ENCODE measurements at regions not wholly inside any gene's neighbourhood (a gene's known extent, or its start where the extent isn't known, plus 50 kb on each side); places are given as distances from the start of the nearest gene placed in this dataset.
"Not testable (repeated sequence)": the region's sequence is repeated elsewhere in the genome, so short reads cannot be mapped to it uniquely, and the experiment has no call there.

DNA sequence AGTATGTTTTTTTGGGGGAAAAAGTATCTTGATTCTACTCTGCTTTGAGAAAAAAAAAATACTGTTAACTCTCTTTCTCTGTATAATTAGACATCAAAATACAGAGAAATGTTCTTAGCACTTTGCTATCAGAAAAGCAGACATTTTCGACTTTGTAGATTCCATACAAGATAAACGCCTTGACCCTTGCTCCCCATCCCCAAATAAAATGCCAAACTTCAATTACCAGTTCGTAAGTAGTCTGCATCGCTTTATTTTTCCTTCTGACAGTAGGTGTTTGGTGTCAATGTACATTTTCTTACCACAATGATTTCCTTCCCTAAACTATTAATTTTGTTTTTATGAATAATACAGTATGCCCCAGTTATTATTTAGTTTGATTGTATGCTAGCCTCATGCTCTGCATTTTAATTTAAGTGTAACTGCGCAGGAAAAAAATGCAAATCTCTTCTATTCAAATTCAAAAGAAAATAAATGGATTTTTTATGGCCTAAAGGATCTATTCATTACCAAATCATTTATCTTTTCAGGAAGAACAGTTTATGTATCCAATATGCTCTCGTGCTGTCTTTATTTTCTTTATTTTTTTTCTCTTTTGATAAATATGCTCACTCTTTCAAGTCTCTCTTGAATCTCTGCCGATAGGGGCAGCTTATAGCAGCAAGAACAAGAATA lies 84.8 kb upstream of the ZNF217 start:
- intact Hi-C loops (cut with micrococcal nuclease) = loop anchor here (2.0 kb wide), 1 partner anchor 18 kb away; no protein-coding TSS in a partner anchor

DNA sequence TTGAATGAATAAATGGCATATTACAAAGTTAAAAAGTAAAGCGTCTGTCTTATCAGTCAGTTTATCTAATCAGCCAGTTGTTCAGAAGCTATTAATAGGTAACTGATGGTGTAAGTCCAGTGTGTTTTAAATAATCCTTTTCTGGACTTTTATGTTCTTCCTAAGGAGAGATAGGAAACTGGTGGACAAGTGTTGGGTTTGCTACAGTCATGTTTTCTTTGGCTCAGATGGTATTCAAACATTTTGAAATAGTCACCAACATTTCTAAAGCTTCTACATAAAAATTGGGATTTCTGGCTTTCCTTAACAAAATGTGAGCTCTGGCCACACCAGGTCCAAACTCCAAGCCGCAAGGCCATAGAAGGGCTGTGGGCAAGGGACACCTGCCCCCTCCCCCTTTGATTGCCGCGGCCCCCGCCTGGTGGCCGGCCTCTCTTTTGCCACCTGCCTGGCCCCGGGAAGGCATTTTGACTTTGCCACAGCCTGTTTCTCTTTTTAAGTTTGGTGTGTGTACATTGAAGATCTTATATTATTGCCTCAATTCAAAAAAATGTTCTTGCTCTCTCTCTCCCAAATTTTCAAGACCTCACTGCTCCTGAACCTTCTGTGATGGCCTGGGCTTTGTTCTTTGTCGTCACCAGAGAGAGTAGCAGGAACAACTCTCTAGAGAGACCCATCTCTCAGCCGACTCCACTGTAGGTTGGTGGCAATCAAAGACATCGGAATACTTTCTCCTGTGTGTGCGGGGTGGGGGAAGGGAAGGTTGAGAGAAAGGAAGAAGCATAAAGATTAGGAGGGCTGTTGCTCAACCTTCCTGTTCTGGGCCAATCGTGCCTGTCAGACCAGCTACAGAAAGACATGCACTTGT lies 84.0 kb upstream of the ZNF217 start:
- intact Hi-C loops (cut with micrococcal nuclease) = loop anchor here (2.0 kb wide), 1 partner anchor 17 kb away; no protein-coding TSS in a partner anchor

DNA sequence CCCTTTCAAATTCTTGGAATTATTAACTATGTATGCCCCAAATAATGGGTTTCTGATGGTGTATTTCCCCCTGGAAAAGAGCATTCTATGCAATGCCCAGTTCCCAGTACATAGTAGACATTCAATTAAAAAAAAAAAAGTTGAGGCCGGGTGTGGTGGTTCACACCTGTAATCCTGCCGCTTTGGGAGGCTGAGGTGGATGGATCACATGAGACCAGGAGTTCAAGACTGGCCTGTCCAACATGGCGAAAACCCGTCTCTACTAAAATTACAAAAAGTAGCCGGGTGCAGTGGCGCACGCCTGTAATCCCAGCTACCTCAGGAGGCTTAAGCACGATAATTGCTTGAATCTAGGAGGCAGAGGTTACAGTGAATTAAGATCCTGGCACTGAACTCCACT lies 83.3 kb upstream of the ZNF217 start:
- intact Hi-C loops (cut with micrococcal nuclease) = no loop called here

DNA sequence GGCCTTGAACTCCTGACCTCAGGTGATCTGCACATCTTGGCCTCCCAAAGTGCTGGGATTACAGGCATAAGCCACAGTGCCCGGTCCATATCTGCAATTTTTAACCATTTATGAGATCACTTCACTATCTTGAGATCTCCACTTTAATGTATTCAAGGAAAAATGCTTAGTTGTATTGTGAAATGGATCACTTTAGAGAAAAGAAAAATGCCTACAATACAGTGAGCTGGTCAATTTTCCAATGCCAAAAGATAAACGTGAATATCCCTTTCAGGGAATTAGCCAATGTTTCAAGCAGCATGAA lies 82.8 kb upstream of the ZNF217 start:
- intact Hi-C loops (cut with micrococcal nuclease) = no loop called here

DNA sequence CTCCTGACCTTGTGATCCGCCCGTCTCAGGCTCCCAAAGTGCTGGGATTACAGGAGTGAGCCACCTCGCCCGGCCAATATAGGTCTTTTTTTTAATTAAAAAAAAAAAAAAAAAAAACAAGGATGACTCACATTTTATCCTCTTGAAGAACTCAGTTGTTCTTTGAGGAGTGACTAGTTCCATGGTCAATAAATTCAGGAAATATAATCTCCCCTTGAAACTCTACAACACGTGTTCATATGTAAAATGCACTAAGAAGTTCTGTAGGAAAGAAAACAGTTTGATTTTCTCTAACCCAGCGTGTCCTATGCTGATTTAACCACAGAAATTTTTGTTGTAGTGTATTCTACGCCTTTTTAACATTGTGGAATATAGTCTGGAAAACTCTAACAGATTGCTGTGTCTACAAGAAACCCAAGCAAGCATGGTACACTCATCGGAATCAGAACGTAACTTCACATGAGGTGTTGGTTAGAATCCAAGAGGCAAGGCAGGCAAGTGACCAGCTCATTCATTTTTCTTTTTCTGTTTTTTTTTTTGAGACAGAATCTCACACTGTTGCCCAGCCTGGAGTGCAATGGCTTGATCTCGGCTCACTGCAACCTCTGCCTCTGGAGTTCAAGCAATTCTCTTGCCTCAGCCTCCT lies 79.0 kb upstream of the ZNF217 start:
- intact Hi-C loops (cut with micrococcal nuclease) = no loop called here

DNA sequence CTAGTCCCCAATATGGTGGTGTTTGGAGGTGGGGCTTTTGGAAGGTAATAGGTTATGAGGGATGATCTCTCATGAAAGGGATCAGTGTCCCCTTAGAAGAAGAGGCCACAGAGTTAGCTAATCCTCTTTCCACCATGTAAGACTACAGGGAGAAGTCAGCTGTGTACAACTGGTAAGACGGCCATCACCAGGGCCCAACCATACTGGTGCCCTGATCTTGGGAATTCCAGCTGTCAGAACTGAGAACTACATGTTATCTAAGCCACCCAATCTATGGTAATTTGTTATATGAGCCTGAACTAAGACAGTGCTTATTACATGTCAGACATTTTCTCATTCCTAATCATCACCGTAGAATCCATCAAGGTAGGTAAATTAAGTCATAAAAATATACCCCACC lies 77.7 kb upstream of the ZNF217 start:
- intact Hi-C loops (cut with micrococcal nuclease) = no loop called here

DNA sequence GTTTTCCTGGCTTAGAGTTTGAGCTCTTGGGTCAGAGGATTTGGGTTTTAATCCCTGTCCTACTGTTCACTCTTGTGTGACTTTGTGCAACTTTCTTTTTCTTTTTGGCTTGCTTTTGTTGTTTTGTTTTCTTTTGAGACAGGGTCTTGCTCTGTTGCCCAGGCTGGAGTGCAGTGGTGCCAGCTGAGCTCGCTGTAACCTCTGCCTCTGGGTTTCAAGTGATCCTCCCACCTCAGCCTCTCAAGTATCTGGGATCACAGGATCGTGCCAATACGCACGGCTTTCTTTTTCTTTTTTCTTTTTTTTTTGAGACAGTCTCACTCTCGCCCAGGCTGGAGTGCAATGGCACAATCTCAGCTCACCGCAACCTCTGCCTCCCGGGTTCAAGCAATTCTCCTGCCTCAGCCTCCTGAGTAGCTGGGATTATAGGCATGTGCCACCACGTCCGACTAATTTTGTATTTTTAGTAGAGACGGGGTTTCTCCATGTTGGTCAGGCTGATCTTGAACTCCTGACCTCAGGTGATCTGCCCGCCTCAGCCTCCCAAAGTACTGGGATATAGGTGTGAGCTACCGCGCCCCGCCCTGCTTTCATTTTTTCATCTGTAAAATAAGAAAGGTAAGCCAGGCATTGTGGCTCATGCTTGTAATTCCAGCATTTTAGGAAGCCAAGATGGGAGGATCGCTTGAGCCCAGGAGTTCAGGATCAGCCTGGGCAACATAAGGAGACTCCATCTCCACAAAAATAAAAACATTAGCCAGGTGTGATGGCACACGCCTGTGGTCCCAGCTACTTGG lies 76.1 kb upstream of the ZNF217 start:
- intact Hi-C loops (cut with micrococcal nuclease) = not testable (repeated sequence)

DNA sequence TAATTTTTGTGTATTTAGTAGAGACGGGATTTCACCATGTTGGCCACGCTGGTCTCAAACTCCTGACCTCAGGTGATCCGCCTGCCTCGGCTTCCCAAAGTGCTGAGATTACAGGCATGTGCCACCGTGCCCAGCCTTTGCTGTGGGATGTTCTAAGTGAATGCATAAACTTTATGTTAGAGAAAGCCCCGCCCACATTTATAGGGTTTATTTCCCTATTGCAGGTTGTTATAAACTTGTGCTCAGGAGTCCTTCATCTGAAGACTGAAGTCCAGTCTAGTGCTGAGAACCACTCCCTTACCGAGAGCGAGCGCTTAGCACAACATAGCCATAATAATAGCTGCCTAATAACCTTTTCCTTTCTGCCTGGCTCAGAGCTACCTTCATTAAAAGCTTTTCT lies 75.4 kb upstream of the ZNF217 start:
- intact Hi-C loops (cut with micrococcal nuclease) = no loop called here

DNA sequence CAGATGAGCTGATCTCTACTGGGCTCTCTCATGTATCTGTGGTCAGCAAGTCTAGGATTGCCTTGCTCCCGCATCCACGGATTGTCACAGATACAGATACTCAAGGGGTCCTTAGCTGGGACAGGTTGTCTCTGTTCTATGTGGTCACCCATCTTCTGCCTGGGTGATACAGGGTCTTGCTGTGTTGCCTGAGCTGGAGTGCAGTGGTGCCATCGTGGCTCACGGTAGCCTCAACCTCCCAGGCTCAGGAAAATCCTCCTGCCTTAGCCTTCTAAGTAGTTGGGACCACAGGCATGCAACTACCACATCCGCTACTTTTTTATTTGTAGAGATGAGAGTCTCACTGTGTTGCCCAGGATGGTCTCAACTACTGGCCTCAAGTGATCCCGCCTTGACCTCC lies 72.5 kb upstream of the ZNF217 start:
- intact Hi-C loops (cut with micrococcal nuclease) = no loop called here

DNA sequence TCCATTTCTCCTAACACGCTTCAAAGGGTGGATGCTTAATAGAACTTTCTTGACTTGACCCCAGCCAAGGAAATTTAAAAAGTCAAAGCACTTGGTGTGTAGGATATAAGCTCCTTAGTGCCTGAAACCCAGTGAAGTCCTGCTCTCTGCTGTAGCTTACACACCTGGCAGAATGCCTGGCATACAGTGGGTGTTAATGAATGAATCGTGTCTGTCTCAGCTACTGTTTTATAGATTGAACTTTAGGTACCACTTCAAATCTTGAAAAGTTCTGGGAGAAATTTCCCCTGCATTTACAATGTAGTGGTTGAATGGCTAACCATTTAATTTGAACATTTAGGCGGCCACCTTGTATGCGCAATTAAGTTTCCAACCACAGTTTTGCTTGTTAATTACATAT lies 70.5 kb upstream of the ZNF217 start:
- intact Hi-C loops (cut with micrococcal nuclease) = no loop called here

DNA sequence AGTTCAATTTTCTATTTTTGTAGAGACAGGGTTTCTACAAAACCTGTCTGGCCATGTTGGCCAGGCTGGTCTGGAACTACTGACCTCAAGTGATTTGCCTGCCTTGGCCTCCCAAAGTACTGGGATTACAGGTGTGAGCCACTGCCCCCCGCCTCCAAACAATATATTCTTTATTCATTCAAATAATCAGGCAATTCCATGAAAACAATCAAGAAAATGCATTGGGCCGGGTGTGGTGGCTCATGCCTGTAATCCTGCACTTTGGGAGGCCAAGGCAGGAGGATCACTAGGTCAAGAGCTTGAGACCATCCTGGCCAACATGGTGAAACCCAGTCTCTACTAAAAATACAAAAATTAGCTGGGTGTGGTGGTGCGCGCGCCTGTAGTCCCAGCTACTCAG lies 69.9 kb upstream of the ZNF217 start:
- intact Hi-C loops (cut with micrococcal nuclease) = not testable (repeated sequence)

DNA sequence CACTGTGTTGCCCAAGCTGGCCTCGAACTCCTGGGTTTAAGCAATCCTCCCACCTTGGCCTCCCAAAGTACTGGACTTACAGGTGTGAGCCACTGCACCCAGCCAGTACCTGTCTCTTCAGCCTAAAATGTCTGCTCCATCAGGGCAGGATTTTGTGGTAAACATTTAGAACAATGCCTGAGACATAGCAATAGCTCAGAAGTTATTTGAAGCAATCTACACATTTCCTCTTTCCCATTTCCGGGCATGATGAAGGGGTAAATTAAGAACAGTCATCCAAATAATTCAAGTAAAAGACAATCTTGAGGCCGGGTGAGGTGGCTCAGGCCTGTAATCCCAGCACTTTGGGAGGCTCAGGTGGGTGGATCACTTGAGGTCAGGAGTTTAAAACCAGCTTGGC lies 69.0 kb upstream of the ZNF217 start:
- intact Hi-C loops (cut with micrococcal nuclease) = no loop called here

DNA sequence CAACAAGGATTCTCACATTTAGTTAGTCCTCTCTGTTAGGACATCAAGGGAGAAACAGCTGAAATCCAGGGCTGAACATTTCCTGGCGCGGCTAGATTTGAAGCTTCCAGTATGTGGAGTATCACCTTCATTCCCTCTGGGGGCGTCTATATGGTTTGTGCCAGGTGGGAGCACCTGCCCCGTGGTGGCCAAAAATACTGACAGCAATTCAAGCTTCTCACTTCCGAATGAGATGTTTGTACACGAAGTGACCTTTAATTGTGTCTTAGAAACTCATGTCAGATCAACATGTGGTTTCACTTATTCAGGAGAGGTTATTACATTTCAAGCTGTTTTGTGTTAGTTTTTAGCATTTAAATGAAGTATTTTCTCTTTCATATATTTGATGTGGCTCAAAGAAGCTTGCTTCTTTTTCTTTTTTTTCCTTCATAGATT lies 67.3 kb upstream of the ZNF217 start:
- intact Hi-C loops (cut with micrococcal nuclease) = loop anchor here (1.0 to 2.0 kb wide), 9 partner anchors 9 to 211 kb away; no protein-coding TSS in a partner anchor

DNA sequence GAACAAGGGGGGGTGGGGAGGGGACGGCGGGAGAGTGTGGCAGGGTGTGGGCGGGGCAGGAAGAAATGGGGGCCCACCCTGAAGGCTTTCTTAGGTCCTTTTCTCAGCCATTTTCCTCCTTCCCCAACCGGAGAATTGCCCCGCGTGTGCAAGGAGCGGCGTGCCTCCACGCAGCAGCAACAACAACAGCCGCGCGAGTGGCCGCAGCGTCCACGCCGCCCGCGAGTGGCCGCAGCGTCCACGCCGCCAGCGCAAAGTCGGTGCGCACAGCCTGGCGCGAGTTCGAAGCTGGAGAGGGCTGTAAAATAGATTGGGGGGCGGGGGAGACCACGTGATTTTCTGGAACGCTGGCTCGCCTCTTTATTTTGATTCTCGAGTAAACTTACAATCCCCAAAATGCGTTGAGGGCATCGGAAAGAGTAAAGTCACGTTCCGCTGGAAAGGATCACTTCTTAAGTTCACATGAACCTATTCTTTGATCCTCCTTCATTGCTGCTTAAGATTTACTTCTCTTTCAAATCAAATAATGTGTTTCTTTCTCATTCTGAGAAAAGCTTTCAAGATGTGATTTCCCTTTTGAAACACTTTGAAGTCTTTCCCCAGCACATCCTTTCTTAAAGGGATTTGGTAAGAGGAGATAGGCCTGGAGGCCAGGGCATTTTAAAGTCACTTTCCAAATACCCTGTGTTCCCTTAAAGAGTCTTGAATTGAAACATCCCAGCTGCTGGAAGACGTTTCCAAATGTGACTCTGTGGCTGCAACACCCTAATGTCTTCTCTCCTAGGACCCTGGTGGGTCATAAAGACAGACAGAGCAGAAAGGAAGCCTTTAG lies 66.7 kb upstream of the ZNF217 start:
- intact Hi-C loops (cut with micrococcal nuclease) = loop anchor here (1.0 to 2.0 kb wide), 8 partner anchors 8 to 91 kb away; no protein-coding TSS in a partner anchor

DNA sequence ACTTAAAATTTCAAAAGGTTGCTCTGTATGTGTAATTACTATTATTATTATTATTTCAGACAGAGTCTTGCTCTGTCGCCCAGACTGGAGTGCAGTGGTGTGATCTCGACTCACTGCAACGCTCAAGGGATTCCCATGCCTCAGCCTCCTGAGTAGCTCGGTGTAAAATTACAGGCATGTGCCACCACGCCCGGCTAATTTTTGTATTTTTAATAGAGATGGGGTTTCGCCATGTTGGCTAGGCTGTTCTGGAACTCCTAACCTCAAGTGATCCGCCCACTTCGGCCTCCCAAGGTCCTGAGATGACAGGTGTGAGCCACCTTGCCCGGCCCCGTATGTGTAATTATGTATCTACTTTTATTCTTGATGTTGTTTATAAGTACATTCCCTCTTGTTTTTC lies 65.3 kb upstream of the ZNF217 start:
- intact Hi-C loops (cut with micrococcal nuclease) = no loop called here

DNA sequence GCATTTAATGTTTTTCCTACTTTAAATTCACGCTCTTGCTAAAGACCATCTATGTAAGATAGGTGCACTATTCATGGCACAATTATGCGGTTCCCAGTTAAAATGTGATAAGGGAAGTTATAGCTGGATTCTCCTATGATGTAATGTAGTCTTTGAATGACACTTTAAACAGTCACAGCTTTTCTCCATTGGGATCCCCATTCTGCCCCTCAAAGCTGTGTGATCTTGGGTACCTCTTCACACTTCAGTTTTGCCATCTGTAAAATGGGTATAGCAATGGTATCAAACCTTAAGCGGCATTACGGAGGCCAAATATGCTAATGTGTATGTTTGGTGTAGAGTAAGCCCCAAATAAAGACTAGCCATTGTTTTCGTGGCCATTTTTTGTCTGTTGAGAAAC lies 64.7 kb upstream of the ZNF217 start:
- intact Hi-C loops (cut with micrococcal nuclease) = no loop called here

DNA sequence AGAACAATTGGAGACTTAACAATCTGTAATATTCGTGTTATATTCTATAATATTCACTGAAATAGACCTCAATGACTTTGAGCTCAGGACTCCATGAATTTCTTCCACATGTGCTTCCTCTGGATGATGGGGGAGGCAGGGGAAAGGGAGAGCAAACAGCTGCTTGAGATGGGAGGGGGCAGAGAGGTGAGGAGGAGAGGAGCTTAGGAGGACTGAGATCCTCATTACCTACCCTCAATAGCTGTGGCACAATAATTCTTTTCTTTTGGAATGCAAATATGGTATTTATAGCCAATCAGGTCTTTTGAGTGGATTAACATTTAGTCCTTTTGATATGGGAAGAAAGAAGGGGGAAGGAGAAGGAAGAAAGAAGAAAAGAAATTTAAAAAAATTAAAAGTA lies 64.1 kb upstream of the ZNF217 start:
- intact Hi-C loops (cut with micrococcal nuclease) = no loop called here

DNA sequence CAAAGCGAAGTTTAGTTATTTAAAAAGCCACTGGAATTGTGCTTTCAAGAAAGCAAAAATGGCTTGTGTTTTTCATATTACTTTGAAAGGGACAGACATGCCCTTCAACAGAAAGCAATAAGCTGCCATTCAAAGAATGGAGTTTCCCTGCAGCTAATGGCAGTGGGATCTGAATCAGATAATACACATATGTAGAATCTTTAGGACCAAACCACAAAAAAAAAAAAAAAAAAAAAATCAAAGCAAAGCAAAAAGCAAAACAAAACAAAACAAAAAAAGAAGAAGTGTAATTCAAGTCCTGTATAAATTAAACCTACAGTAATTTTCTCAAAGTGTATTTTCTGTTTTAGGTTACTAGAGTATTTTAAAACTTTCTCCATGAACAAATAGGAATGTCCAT lies 63.6 kb upstream of the ZNF217 start:
- intact Hi-C loops (cut with micrococcal nuclease) = no loop called here

DNA sequence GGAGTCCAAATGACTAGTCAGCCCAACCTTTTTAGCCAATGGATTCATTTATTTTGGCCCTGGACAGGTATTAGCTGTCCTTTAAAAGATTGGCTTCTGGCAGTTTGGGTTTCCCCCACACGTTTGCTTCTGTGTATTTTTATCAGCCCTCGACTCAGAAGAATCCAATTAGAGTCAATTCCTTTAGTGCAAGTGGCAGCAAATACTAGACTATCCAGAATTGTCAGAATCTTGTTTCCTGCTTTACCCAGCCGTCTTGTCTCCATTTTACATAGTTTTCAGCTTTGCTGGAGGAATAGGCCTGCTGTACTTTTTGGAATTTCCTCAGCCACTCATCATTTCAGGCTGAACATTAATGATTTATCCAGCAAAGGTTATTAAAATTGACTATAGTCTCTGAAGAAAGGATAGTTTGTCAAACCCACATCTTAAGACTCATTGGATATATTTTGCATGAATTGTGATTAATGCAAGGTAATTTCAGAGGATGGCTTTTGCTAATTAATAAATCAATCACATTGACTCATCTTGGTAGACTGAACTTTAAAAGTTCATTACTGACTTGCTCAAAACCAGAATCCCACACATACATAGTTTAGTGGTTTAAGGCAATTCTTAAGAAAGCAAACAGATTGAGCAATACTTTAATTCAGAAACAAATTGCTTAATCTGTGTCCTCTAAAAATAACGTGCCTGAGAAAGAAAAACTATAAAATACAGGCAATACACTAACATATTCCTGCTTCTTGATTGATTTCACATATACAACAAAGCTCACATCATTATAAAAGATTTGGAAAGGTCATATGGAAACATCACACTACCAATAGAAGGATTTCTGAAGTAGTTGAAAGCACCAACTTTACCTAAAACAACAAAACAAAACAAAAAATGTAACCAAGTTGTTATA lies 62.9 kb upstream of the ZNF217 start:
- intact Hi-C loops (cut with micrococcal nuclease) = no loop called here

All from T-helper 1 cell treated with Interleukin-12 subunit alpha and Interleukin-12 subunit beta and Interleukin-4 antibody, amounts not matched to agents 30 ng/mL and 1 ng/mL, for 36 hours (primary cell).